ENCODE measurements at regions not wholly inside any gene's neighbourhood (a gene's known extent, or its start where the extent isn't known, plus 50 kb on each side); places are given as distances from the start of the nearest gene placed in this dataset.

DNA sequence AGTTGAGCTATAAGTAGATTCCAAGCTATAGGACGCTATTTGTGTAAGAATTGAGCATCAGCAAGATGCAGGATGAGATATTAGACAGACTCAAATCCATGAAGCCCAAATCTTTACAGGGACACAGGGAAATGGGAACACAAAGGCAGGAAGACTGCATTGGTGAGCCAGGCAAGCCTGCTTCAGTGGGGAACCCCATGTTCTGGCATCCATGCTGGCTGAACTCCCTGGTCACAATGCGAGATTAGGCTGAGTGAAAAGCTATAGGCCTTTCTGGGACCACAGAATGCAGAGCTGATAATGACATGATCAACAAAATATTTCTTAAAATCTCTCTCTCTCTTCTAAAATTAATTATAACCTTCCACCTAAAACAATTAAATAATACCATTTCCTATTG lies 170.5 kb downstream of the CDC14C start:
- TF ChIP-seq, protein P1, sequence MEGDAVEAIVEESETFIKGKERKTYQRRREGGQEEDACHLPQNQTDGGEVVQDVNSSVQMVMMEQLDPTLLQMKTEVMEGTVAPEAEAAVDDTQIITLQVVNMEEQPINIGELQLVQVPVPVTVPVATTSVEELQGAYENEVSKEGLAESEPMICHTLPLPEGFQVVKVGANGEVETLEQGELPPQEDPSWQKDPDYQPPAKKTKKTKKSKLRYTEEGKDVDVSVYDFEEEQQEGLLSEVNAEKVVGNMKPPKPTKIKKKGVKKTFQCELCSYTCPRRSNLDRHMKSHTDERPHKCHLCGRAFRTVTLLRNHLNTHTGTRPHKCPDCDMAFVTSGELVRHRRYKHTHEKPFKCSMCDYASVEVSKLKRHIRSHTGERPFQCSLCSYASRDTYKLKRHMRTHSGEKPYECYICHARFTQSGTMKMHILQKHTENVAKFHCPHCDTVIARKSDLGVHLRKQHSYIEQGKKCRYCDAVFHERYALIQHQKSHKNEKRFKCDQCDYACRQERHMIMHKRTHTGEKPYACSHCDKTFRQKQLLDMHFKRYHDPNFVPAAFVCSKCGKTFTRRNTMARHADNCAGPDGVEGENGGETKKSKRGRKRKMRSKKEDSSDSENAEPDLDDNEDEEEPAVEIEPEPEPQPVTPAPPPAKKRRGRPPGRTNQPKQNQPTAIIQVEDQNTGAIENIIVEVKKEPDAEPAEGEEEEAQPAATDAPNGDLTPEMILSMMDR (IDR thresholded peaks at IDR 0.05; ENCODE audit: low read depth, low read length, missing input control): no peak
- no peak for TF ChIP-seq MAX (IDR thresholded peaks at IDR 0.05)
- no peak for TF ChIP-seq RXRA (IDR thresholded peaks at IDR 0.05)
- TF ChIP-seq TAF1 (conservative IDR thresholded peaks at IDR 0.05): no peak
- TF ChIP-seq RAD21 (IDR thresholded peaks at IDR 0.05): no peak
- TF ChIP-seq JUND (IDR thresholded peaks at IDR 0.05): no peak
- TF ChIP-seq SP1 (IDR thresholded peaks at IDR 0.05): no peak
- TF ChIP-seq FOXA2 (IDR thresholded peaks at IDR 0.05): no peak
- TF ChIP-seq, protein P2, sequence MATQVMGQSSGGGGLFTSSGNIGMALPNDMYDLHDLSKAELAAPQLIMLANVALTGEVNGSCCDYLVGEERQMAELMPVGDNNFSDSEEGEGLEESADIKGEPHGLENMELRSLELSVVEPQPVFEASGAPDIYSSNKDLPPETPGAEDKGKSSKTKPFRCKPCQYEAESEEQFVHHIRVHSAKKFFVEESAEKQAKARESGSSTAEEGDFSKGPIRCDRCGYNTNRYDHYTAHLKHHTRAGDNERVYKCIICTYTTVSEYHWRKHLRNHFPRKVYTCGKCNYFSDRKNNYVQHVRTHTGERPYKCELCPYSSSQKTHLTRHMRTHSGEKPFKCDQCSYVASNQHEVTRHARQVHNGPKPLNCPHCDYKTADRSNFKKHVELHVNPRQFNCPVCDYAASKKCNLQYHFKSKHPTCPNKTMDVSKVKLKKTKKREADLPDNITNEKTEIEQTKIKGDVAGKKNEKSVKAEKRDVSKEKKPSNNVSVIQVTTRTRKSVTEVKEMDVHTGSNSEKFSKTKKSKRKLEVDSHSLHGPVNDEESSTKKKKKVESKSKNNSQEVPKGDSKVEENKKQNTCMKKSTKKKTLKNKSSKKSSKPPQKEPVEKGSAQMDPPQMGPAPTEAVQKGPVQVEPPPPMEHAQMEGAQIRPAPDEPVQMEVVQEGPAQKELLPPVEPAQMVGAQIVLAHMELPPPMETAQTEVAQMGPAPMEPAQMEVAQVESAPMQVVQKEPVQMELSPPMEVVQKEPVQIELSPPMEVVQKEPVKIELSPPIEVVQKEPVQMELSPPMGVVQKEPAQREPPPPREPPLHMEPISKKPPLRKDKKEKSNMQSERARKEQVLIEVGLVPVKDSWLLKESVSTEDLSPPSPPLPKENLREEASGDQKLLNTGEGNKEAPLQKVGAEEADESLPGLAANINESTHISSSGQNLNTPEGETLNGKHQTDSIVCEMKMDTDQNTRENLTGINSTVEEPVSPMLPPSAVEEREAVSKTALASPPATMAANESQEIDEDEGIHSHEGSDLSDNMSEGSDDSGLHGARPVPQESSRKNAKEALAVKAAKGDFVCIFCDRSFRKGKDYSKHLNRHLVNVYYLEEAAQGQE (IDR thresholded peaks at IDR 0.05): no peak
- no peak for TF ChIP-seq NR2F2 (IDR thresholded peaks at IDR 0.05)

Data from liver (tissue), 3 donors.